ENCODE measurements at regions not wholly inside any gene's neighbourhood (a gene's known extent, or its start where the extent isn't known, plus 50 kb on each side); places are given as distances from the start of the nearest gene placed in this dataset.
"Not testable (repeated sequence)": the region's sequence is repeated elsewhere in the genome, so short reads cannot be mapped to it uniquely, and the experiment has no call there.

GRCh38 chr6:14771016-14771415 lies 474.9 kb upstream of the JARID2 start:
- no peak for DNase-seq

- DNase-seq = no peak
Observed at GRCh38 chr6:14772188-14772587, 473.7 kb upstream of the JARID2 start.

- no peak for DNase-seq
Observed at GRCh38 chr6:14775528-14775927, 470.3 kb upstream of the JARID2 start.

GRCh38 chr6:14776307-14776706 lies 469.6 kb upstream of the JARID2 start:
- DNase-seq = no peak

GRCh38 chr6:14781772-14782525 lies 463.9 kb upstream of the JARID2 start:
- DNase-seq = no peak

GRCh38 chr6:14782921-14783464 lies 462.9 kb upstream of the JARID2 start:
- DNase-seq = not testable (repeated sequence)

- DNase-seq = no peak
Observed at GRCh38 chr6:14783594-14783993, 462.3 kb upstream of the JARID2 start.

- DNase-seq = no peak
Observed at GRCh38 chr6:14784596-14785492, 461.0 kb upstream of the JARID2 start.

GRCh38 chr6:14785493-14785790 lies 460.4 kb upstream of the JARID2 start:
- no peak for DNase-seq

- DNase-seq = no peak
Observed at GRCh38 chr6:14786008-14786407, 459.9 kb upstream of the JARID2 start.

GRCh38 chr6:14786455-14786854 lies 459.4 kb upstream of the JARID2 start:
- no peak for DNase-seq

- DNase-seq = no peak
Observed at GRCh38 chr6:14787250-14787649, 458.6 kb upstream of the JARID2 start.

- no peak for DNase-seq
Observed at GRCh38 chr6:14787677-14788076, 458.2 kb upstream of the JARID2 start.

- DNase-seq = no peak
Observed at GRCh38 chr6:14789996-14790395, 455.9 kb upstream of the JARID2 start.

- no peak for DNase-seq
Observed at GRCh38 chr6:14790976-14791375, 454.9 kb upstream of the JARID2 start.

GRCh38 chr6:14791526-14791925 lies 454.3 kb upstream of the JARID2 start:
- no peak for DNase-seq

- DNase-seq = no peak
Observed at GRCh38 chr6:14792118-14792955, 453.5 kb upstream of the JARID2 start.

GRCh38 chr6:14795451-14795850 lies 450.4 kb upstream of the JARID2 start:
- no peak for DNase-seq

GRCh38 chr6:14796974-14797762 lies 448.7 kb upstream of the JARID2 start:
- DNase-seq = no peak

- DNase-seq = no peak
Observed at GRCh38 chr6:14797875-14798593, 447.8 kb upstream of the JARID2 start.

- no peak for DNase-seq
Observed at GRCh38 chr6:14798594-14798982, 447.3 kb upstream of the JARID2 start.
